ENCODE measurements at regions not wholly inside any gene's neighbourhood (a gene's known extent, or its start where the extent isn't known, plus 50 kb on each side); places are given as distances from the start of the nearest gene placed in this dataset.

- Histone ChIP-seq H3K4me1 (ENCODE audit: control insufficient read depth, low read depth, low read length) (no peaks in the 10 kb centered on the region), H3K23ac (ENCODE audit: low read length) (no peak overlapping the region), H2BK120ac (ENCODE audit: low read depth, low read length) (no peak overlapping the region), H3K4me2 (ENCODE audit: low read length) (no peak overlapping the region), H3K79me2 (ENCODE audit: control insufficient read depth, insufficient read depth, low read length) (no peaks in the 10 kb centered on the region), H3K36me3 (ENCODE audit: control insufficient read depth, insufficient read depth, low read length) (no peaks in the 10 kb centered on the region), H2BK15ac (replicated peaks; ENCODE audit: low read depth) (no peak overlapping the region), H3K18ac (ENCODE audit: low read length) (no peak overlapping the region), H3K27ac (ENCODE audit: low read depth, low read length) (no peak overlapping the region), H2AK5ac (ENCODE audit: low read length) (no peak overlapping the region), H3K27me3 (ENCODE audit: insufficient read depth, low read length, poor library complexity) (no peaks in the 10 kb centered on the region), H4K8ac (ENCODE audit: low read depth, low read length) (no peak overlapping the region), H3K4me3 (ENCODE audit: low read length) (no peak overlapping the region), H4K5ac (ENCODE audit: low read length) (no peak overlapping the region), H3K4ac (ENCODE audit: low read depth, low read length) (no peak overlapping the region), H3K9ac (ENCODE audit: low read length) (no peak overlapping the region), H2BK5ac (ENCODE audit: low read length) (no peak overlapping the region), H3K79me1 (ENCODE audit: low read length) (no peaks in the 10 kb centered on the region), H3K56ac (ENCODE audit: low read length) (no peak overlapping the region)
- no peak for DNase-seq
Measured at GRCh38 chr17:74077231-74077630, 126.2 kb upstream of the RPL38 start.

DNA sequence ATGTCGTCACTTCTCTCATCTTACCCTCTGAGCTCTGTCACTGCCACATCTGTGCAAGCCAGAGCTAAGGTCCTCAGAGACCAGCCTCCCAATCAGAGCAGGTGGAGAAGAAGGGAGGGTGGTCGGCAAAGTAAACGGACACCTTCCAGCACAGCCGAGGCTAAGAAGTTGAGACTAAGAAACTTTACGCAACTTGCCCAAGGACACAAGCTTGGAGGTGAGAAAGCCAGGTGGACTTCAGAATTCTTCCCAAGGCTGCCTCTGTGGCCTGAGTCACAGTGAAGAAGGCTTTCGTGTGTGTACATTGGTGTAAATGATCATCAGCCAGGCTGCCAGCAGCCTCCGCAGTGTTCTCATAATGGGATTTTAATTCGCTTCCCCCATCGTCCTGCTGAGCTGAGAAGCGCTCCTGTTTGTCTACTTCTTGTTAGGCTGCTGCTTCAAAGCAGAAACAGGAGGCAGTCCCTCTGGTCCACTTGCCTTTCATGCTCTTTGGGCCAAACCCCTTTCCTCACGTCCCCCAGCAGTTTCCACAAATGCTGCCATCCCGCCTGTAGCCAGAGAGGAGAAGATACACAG lies 125.0 kb upstream of the RPL38 start:
- H4K5ac ChIP-seq (ENCODE audit: low read length): no peak overlapping the region
- no peak overlapping the region for H3K4ac ChIP-seq (ENCODE audit: low read depth, low read length)

GRCh38 chr17:74079537-74080300 lies 123.8 kb upstream of the RPL38 start:
- H4K5ac ChIP-seq (ENCODE audit: low read length): no peak overlapping the region
- no peaks in the 10 kb centered on the region for H3K79me2 ChIP-seq (ENCODE audit: control insufficient read depth, insufficient read depth, low read length)
- H3K9ac ChIP-seq (ENCODE audit: low read length): no peak overlapping the region
- no peak overlapping the region for H2AK5ac ChIP-seq (ENCODE audit: low read length)
- H2BK5ac ChIP-seq (ENCODE audit: low read length): no peak overlapping the region
- no peak overlapping the region for H3K27ac ChIP-seq (ENCODE audit: low read depth, low read length)
- peaks cover 3% of the 10 kb centered on the region for H3K4me1 ChIP-seq (ENCODE audit: control insufficient read depth, low read depth, low read length)
- no peak overlapping the region for H2BK15ac ChIP-seq (replicated peaks; ENCODE audit: low read depth)
- no peak overlapping the region for H3K4me3 ChIP-seq (ENCODE audit: low read length)
- no peaks in the 10 kb centered on the region for H3K79me1 ChIP-seq (ENCODE audit: low read length)
- H3K56ac ChIP-seq (ENCODE audit: low read length): no peak overlapping the region
- no peak overlapping the region for H3K23ac ChIP-seq (ENCODE audit: low read length)
- H3K36me3 ChIP-seq (ENCODE audit: control insufficient read depth, insufficient read depth, low read length): no peaks in the 10 kb centered on the region
- no peak overlapping the region for H3K4ac ChIP-seq (ENCODE audit: low read depth, low read length)
- H3K4me2 ChIP-seq (ENCODE audit: low read length): no peak overlapping the region
- no peak overlapping the region for H2BK120ac ChIP-seq (ENCODE audit: low read depth, low read length)
- no peak for DNase-seq
- H3K27me3 ChIP-seq (ENCODE audit: insufficient read depth, low read length, poor library complexity): no peaks in the 10 kb centered on the region
- H3K18ac ChIP-seq (ENCODE audit: low read length): no peak overlapping the region
- no CpG with 5 or more reads among the region's 11 CpGs for WGBS (ENCODE audit: extremely low coverage, insufficient coverage, low lambda C conversion rate)
- no peak overlapping the region for H4K8ac ChIP-seq (ENCODE audit: low read depth, low read length)

More for the DNA sequence above, 125.0 kb upstream of the RPL38 start:
- Histone ChIP-seq H3K79me2 (ENCODE audit: control insufficient read depth, insufficient read depth, low read length) (no peaks in the 10 kb centered on the region), H3K36me3 (ENCODE audit: control insufficient read depth, insufficient read depth, low read length) (no peaks in the 10 kb centered on the region), H2AK5ac (ENCODE audit: low read length) (no peak overlapping the region), H3K4me3 (ENCODE audit: low read length) (no peak overlapping the region), H2BK15ac (replicated peaks; ENCODE audit: low read depth) (no peak overlapping the region), H4K8ac (ENCODE audit: low read depth, low read length) (no peak overlapping the region), H3K18ac (ENCODE audit: low read length) (no peak overlapping the region), H3K4me2 (ENCODE audit: low read length) (no peak overlapping the region), H2BK5ac (ENCODE audit: low read length) (no peak overlapping the region), H2BK120ac (ENCODE audit: low read depth, low read length) (no peak overlapping the region), H3K79me1 (ENCODE audit: low read length) (no peaks in the 10 kb centered on the region), H3K27ac (ENCODE audit: low read depth, low read length) (no peak overlapping the region), H3K23ac (ENCODE audit: low read length) (no peak overlapping the region), H3K9ac (ENCODE audit: low read length) (no peak overlapping the region), H3K4me1 (ENCODE audit: control insufficient read depth, low read depth, low read length) (peaks cover 3% of the 10 kb centered on the region), H3K56ac (ENCODE audit: low read length) (no peak overlapping the region), H3K27me3 (ENCODE audit: insufficient read depth, low read length, poor library complexity) (no peaks in the 10 kb centered on the region)
- no CpG with 5 or more reads among the region's 12 CpGs for WGBS (ENCODE audit: extremely low coverage, insufficient coverage, low lambda C conversion rate)
- DNase-seq: no peak

DNA sequence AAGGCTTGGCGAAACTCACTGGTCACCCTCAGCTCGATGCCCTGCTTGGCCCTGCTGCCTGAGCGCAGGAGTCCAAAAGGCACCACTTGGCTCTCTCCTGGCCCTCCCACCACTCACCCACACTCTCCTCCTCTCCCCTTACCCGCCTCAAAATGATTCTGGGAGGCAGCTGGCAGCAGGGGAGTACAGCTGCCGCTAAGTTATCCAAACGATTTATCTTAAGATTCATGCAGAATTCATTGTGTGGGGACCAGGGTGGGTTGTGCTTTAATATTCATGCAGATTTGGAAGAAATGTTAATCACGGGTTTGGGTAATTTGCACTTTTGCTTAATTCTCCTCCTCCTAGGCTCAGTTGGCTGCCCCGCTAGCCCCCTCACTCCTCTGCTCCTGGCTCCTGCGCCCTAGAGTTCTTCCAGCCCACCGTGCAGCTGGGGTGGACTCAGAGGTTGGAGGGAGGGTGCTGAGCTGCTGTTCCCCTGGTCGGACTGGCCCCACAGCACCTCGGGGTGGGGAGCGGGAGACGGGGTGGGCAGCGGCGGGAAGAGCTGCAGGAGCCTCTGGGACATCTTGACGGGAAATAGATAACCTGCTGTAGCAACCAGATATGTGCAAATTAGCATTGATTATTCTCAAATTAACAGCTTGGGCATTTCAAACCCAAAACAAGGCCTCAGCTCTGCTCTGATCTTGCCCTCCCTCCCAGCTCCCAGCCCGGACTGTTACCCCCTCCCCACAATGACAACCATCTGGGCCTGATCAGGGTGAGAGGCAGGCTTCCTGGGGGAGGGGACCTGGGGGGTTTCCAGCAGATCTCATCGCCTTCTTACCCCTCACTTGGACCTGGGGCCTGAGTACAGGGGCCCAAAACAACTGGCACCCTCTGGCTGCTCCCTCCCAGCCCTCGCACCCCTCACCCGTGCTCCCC lies 122.6 kb upstream of the RPL38 start:
- H3K23ac ChIP-seq (ENCODE audit: low read length): peak overlapping the region; percentile 71
- H3K4ac ChIP-seq (ENCODE audit: low read depth, low read length): no peak overlapping the region
- H3K4me2 ChIP-seq (ENCODE audit: low read length): no peak overlapping the region
- H2AK5ac ChIP-seq (ENCODE audit: low read length): no peak overlapping the region
- H3K4me3 ChIP-seq (ENCODE audit: low read length): no peak overlapping the region
- H2BK120ac ChIP-seq (ENCODE audit: low read depth, low read length): no peak overlapping the region
- H3K18ac ChIP-seq (ENCODE audit: low read length): no peak overlapping the region
- H2BK15ac ChIP-seq (replicated peaks; ENCODE audit: low read depth): no peak overlapping the region
- no peak overlapping the region for H3K27ac ChIP-seq (ENCODE audit: low read depth, low read length)
- H3K79me1 ChIP-seq (ENCODE audit: low read length): no peaks in the 10 kb centered on the region
- no peak overlapping the region for H3K56ac ChIP-seq (ENCODE audit: low read length)
- H2BK5ac ChIP-seq (ENCODE audit: low read length): no peak overlapping the region
- H4K5ac ChIP-seq (ENCODE audit: low read length): no peak overlapping the region
- H4K8ac ChIP-seq (ENCODE audit: low read depth, low read length): no peak overlapping the region
- no peak overlapping the region for H3K9ac ChIP-seq (ENCODE audit: low read length)
- H3K4me1 ChIP-seq (ENCODE audit: control insufficient read depth, low read depth, low read length): peaks cover 3% of the 10 kb centered on the region
- no peaks in the 10 kb centered on the region for H3K27me3 ChIP-seq (ENCODE audit: insufficient read depth, low read length, poor library complexity)
- H3K79me2 ChIP-seq (ENCODE audit: control insufficient read depth, insufficient read depth, low read length): no peaks in the 10 kb centered on the region
- no peak for DNase-seq
- WGBS (ENCODE audit: extremely low coverage, insufficient coverage, low lambda C conversion rate): no CpG with 5 or more reads among the region's 21 CpGs
- H3K36me3 ChIP-seq (ENCODE audit: control insufficient read depth, insufficient read depth, low read length): no peaks in the 10 kb centered on the region

DNA sequence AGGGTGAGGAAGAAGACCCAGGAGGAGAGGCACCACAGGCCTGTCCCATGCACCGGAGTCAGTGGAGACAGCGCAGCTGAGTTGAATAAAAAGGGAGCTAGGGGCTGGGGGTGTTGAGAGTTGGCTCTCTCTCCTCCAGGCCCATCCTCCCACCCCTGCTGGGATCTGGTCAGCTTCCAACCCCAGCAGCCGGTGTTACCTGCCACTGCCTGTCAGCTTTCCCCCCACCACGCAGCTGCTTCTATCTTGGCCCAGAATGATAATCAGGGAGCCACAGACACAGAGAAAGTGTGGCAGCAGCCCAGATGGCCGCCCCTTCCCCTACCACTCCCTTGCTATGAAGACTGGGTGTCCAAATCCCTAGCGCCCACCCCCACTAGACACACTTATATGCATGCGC lies 120.6 kb upstream of the RPL38 start:
- no peak overlapping the region for H3K56ac ChIP-seq (ENCODE audit: low read length)

More for the DNA sequence above, 120.6 kb upstream of the RPL38 start:
- no peak overlapping the region for H3K4me3 ChIP-seq (ENCODE audit: low read length)
- no peaks in the 10 kb centered on the region for H3K79me1 ChIP-seq (ENCODE audit: low read length)
- no peak overlapping the region for H3K27ac ChIP-seq (ENCODE audit: low read depth, low read length)
- no peaks in the 10 kb centered on the region for H3K27me3 ChIP-seq (ENCODE audit: insufficient read depth, low read length, poor library complexity)
- no peaks in the 10 kb centered on the region for H3K79me2 ChIP-seq (ENCODE audit: control insufficient read depth, insufficient read depth, low read length)
- H3K4me1 ChIP-seq (ENCODE audit: control insufficient read depth, low read depth, low read length): peaks cover 3% of the 10 kb centered on the region
- WGBS (ENCODE audit: extremely low coverage, insufficient coverage, low lambda C conversion rate): no CpG with 5 or more reads among the region's 7 CpGs
- H3K4ac ChIP-seq (ENCODE audit: low read depth, low read length): no peak overlapping the region
- H2BK120ac ChIP-seq (ENCODE audit: low read depth, low read length): no peak overlapping the region
- H3K18ac ChIP-seq (ENCODE audit: low read length): no peak overlapping the region
- DNase-seq: no peak
- no peak overlapping the region for H4K5ac ChIP-seq (ENCODE audit: low read length)
- no peak overlapping the region for H3K23ac ChIP-seq (ENCODE audit: low read length)
- no peak overlapping the region for H2BK5ac ChIP-seq (ENCODE audit: low read length)
- H2BK15ac ChIP-seq (replicated peaks; ENCODE audit: low read depth): no peak overlapping the region
- H3K9ac ChIP-seq (ENCODE audit: low read length): no peak overlapping the region
- no peaks in the 10 kb centered on the region for H3K36me3 ChIP-seq (ENCODE audit: control insufficient read depth, insufficient read depth, low read length)
- no peak overlapping the region for H3K4me2 ChIP-seq (ENCODE audit: low read length)
- no peak overlapping the region for H4K8ac ChIP-seq (ENCODE audit: low read depth, low read length)
- no peak overlapping the region for H2AK5ac ChIP-seq (ENCODE audit: low read length)

Data from mesendoderm (in vitro differentiated cells).